K562 (cell line): ENCODE measurements at regions not wholly inside any gene's neighbourhood (a gene's known extent, or its start where the extent isn't known, plus 50 kb on each side); places are given as distances from the start of the nearest gene placed in this dataset.

Experiments used
- ATAC-seq: fragments of 200-7000 bp; cut with Tn5 transposase; 3 replicates; pipeline ENCODE4 v1.9.1; 2020; ENCODE audit warnings: moderate library complexity
- BruUV-seq: library from RNA; stranded (reverse); fragments of 400-500 nt; replicated peaks from 2 replicates; lab custom pipeline; 2021; lab: Mats Ljungman, UMichigan
- CTCF ChIA-PET: fragments of 300-600 bp; formaldehyde crosslinking; extraction: SDS; loops from one replicate; lab custom pipeline; 2021; ENCODE audit warnings: low intra/inter-chr PET ratio; lab: Yijun Ruan, JAX
- POLR2A ChIA-PET: fragments of 300-600, 350-650 bp; sonication (Branson Sonifier 250); formaldehyde crosslinking; extraction: SDS; loops from one replicate; lab custom pipeline; 2021; ENCODE audit warnings: antibody characterized with exemption, inconsistent platforms; lab: Yijun Ruan, JAX
- DNase-seq, 4 experiments: peaks; one replicate each; pipeline versions ENCODE4 v3.0.0 to v3.0.0-alpha.2; 2011 to 2018; ENCODE audit warnings: low spot score in 3 of 4, mixed read lengths in 3 of 4; ENCODE audit errors: extremely low read depth in 1 of 4
- FAIRE-seq: peaks from 2 replicates; lab custom pipeline; 2011; peaks lifted over from hg19 to GRCh38; lab: Jason Lieb, UNC
- H2AFZ ChIP-seq: 2 replicates; pipeline ENCODE4 v1.6.0; 2011; ENCODE audit warnings: low read depth, low read length, control low read depth, inconsistent platforms
- H3K27ac ChIP-seq: fragments of 200-600 bp; 3 replicates; pipeline ENCODE4 v1.8.0; 2011; ENCODE audit warnings: low read depth, mild to moderate bottlenecking, control low read depth, inconsistent platforms, low read length, moderate library complexity, mixed read lengths; ENCODE audit errors: extremely low read depth
- H3K27me3 ChIP-seq, 2 experiments: fragments of 300-600 bp in 1 of 2; 2 replicates in 1 of 2; 3 replicates in 1 of 2; pipeline versions ENCODE4 v1.6.0 to v1.8.0; 2011; ENCODE audit warnings: inconsistent platforms in 2 of 2, low read length in 2 of 2, mild to moderate bottlenecking in 1 of 2, mixed read lengths in 1 of 2, moderate library complexity in 1 of 2; ENCODE audit not compliant: control insufficient read depth in 2 of 2, insufficient read depth in 2 of 2
- H3K36me3 ChIP-seq: fragments of 300-600 bp; 3 replicates; pipeline ENCODE4 v1.8.0; 2011; ENCODE audit warnings: mild to moderate bottlenecking, low read length, inconsistent platforms; ENCODE audit not compliant: control insufficient read depth, insufficient read depth
- H3K4me1 ChIP-seq, 2 experiments: fragments of 200-600 bp in 1 of 2; replicated peaks in 1 of 2; 2 replicates in 1 of 2; 3 replicates in 1 of 2; pipeline versions ENCODE4 v1.5.1 to v1.8.0; 2011; ENCODE audit warnings: inconsistent platforms in 2 of 2, low read length in 2 of 2, mild to moderate bottlenecking in 1 of 2, mixed read lengths in 1 of 2, moderate library complexity in 1 of 2; ENCODE audit not compliant: control insufficient read depth in 2 of 2, insufficient read depth in 2 of 2
- H3K4me2 ChIP-seq: 2 replicates; pipeline ENCODE4 v1.6.1; 2011; ENCODE audit warnings: low read length, control low read depth, inconsistent platforms, mixed read lengths; ENCODE audit not compliant: insufficient read depth
- H3K4me3 ChIP-seq: fragments of 200-600 bp; sonication (generic), shearing (Covaris generic); 2 replicates; pipeline ENCODE4 v1.5.1; 2016; ENCODE audit warnings: control low read depth, inconsistent platforms
- H3K79me2 ChIP-seq: fragments of 200-600 bp; 3 replicates; pipeline ENCODE4 v1.8.0; 2011; ENCODE audit warnings: low read length, inconsistent platforms; ENCODE audit not compliant: control insufficient read depth, insufficient read depth
- H3K9ac ChIP-seq, 2 experiments: 2 replicates each; pipeline versions ENCODE4 v1.6.0 to v1.6.1; 2011; ENCODE audit warnings: low read depth in 2 of 2, low read length in 2 of 2, control low read depth in 1 of 2, inconsistent platforms in 1 of 2, mild to moderate bottlenecking in 1 of 2, mixed read lengths in 1 of 2; ENCODE audit not compliant: insufficient read depth in 1 of 2
- H3K9me1 ChIP-seq: one replicate; pipeline ENCODE4 v1.6.0; 2011; ENCODE audit warnings: inconsistent platforms, mild to moderate bottlenecking, low read length, moderate library complexity; ENCODE audit not compliant: control insufficient read depth, insufficient read depth
- H3K9me3 ChIP-seq: replicated peaks from 2 replicates; pipeline ENCODE4 v1.5.1; 2011; ENCODE audit warnings: low read depth, low read length, inconsistent platforms; ENCODE audit not compliant: control insufficient read depth, insufficient read depth
- H4K20me1 ChIP-seq: replicated peaks from 2 replicates; pipeline ENCODE4 v1.6.1; 2011; ENCODE audit warnings: low read length, inconsistent platforms, mixed read lengths; ENCODE audit not compliant: control insufficient read depth, insufficient read depth
- ARID3A ChIP-seq: IDR thresholded peaks from 2 replicates; pipeline ENCODE4 v1.6.1; 2012; ENCODE audit warnings: low read depth, low read length, improper control_type of control experiment, borderline replicate concordance
- CXXC5 ChIP-seq: fragments of 250-450 bp; sonication (Bioruptor Pico); IDR thresholded peaks from 2 replicates; pipeline ENCODE4 v1.8.0; 2022; ENCODE audit warnings: inconsistent platforms, mild to moderate bottlenecking, moderate library complexity
- ESRRB ChIP-seq: fragments of 250-450 bp; sonication (Bioruptor Pico); IDR thresholded peaks from 2 replicates; pipeline ENCODE4 v1.5.0; 2020; ENCODE audit warnings: mild to moderate bottlenecking, moderate library complexity, borderline replicate concordance
- NR4A1 ChIP-seq, 2 experiments: fragments of 250-450 bp in 1 of 2; fragments of 450-650 bp in 1 of 2; sonication (Bioruptor Pico) in 1 of 2; IDR thresholded peaks; 2 replicates each; pipeline versions ENCODE4 v1.4.0 to v1.6.1; 2016 to 2020; ENCODE audit warnings: mild to moderate bottlenecking in 2 of 2, missing compliant biosample characterization in 1 of 2, missing genetic modification characterization in 1 of 2, moderate library complexity in 1 of 2
- POLR2A ChIP-seq: fragments of 450-650 bp; conservative IDR thresholded peaks from 2 replicates; pipeline ENCODE4 v1.6.1; 2016
- SAFB2 ChIP-seq: fragments of 200-400 bp; formaldehyde crosslinking; IDR thresholded peaks from 2 replicates; pipeline ENCODE4 v1.6.1; 2018; ENCODE audit warnings: borderline replicate concordance, low read length, low read depth, moderate library complexity; ENCODE audit not compliant: severe bottlenecking
- TAF15 ChIP-seq: fragments of 200-400 bp; formaldehyde crosslinking; IDR thresholded peaks from 2 replicates; pipeline ENCODE4 v1.6.1; 2017; ENCODE audit warnings: mild to moderate bottlenecking, low read depth, low read length, moderate library complexity
- TRIM24 ChIP-seq, 2 experiments: fragments of 450-650 bp; IDR thresholded peaks; 2 replicates each; pipeline ENCODE4 v1.6.1; 2016
- ZFP36 ChIP-seq: fragments of 150-350 bp; IDR thresholded peaks from 2 replicates; pipeline ENCODE4 v1.6.1; 2018; ENCODE audit warnings: low read length, low read depth; ENCODE audit not compliant: partially characterized antibody
- ZNF24 ChIP-seq: fragments of 450-650 bp; IDR thresholded peaks from 2 replicates; pipeline ENCODE4 v1.6.1; 2016
- ZNF384 ChIP-seq: IDR thresholded peaks from 2 replicates; pipeline ENCODE4 v1.6.1; 2012; ENCODE audit warnings: low read depth, low read length, improper control_type of control experiment
- ZNF444 ChIP-seq: fragments of 250-450 bp; sonication (Bioruptor Pico); IDR thresholded peaks from 2 replicates; pipeline ENCODE4 v1.4.0; 2020; ENCODE audit warnings: mild to moderate bottlenecking, moderate library complexity
- WGBS: fragments of 100-300 bp; shearing (Covaris generic); methylation state at CpG from one replicate; pipeline ENCODE4 v1.1.6; 2016; ENCODE audit warnings: low coverage, mixed read lengths; ENCODE audit not compliant: insufficient coverage; ENCODE audit errors: missing lambda C conversion rate; 5-methylcytosine and 5-hydroxymethylcytosine counted together
- in situ Hi-C: fragments of 300-500 bp; cut with MboI; formaldehyde crosslinking; loops from 4 replicates; pipeline ENCODE4 v1.15.0; 2018; ENCODE audit warnings: inconsistent platforms, mixed read lengths
- intact Hi-C: fragments of 100-400 bp; cut with micrococcal nuclease; formaldehyde crosslinking; loops from 2 replicates; pipeline ENCODE4 v1.14.2; 2022
- TF ChIP-seq, protein P1 (sequence below): sonication (generic); formaldehyde crosslinking; IDR thresholded peaks from 2 replicates; pipeline ENCODE4 v1.8.0; 2022; ENCODE audit warnings: mild to moderate bottlenecking, missing genetic modification reagents, borderline replicate concordance

DNA sequence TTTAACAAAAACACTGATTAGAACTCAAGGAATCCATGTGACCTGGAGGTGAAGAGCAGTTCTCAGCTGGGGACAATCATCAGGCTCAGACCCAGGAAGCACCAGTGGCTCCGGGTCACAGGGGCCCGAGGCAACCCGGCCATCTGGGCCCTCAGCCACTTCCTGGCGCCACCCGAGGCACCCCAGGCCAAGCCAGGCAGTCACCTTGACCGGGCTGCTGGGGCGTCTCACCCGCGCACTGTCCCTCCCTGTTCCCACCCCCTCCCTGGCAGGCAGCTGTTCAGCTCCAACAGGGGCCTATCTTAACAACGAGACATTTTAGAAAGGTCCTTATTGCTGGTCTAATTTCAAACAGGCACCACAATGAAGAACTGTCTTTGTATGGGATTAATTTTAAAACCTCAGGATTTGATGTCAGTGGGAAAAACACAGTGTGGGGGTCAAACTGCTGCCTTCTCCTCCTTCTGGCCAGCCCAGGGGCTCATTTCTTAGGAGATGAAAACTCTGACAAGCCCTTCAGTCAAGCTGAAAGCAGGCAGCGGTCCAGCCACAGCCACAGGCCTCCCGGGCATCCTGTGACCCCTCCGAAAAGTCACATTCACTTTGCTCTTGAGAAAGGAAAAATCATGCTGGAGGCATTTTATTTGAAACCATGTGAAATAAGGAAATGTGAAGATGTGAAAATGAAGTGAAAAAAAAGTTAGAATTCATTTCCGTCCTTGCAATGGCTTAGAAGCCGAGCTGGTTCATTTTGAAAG is 83.3 kb downstream of the KCTD15 start (continued):
- TF ChIP-seq, protein P1, sequence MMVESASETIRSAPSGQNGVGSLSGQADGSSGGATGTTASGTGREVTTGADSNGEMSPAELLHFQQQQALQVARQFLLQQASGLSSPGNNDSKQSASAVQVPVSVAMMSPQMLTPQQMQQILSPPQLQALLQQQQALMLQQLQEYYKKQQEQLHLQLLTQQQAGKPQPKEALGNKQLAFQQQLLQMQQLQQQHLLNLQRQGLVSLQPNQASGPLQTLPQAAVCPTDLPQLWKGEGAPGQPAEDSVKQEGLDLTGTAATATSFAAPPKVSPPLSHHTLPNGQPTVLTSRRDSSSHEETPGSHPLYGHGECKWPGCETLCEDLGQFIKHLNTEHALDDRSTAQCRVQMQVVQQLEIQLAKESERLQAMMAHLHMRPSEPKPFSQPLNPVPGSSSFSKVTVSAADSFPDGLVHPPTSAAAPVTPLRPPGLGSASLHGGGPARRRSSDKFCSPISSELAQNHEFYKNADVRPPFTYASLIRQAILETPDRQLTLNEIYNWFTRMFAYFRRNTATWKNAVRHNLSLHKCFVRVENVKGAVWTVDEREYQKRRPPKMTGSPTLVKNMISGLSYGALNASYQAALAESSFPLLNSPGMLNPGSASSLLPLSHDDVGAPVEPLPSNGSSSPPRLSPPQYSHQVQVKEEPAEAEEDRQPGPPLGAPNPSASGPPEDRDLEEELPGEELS: no peak
- TF ChIP-seq POLR2A (no peak), TRIM24 (IDR thresholded peaks at IDR 0.05) (no peak)
- TF ChIP-seq, all 486 proteins: peak for 0

GRCh38 chr19:33883859-33884519 is 87.3 kb downstream of the KCTD15 start:
- no TSS peak for BruUV-seq
- intact Hi-C loops: no loop called here
- H3K9me3 ChIP-seq: no peaks in the 10 kb centered on the region
- H3K9ac ChIP-seq: no peak overlapping the region
- H3K79me2 ChIP-seq: no peaks in the 10 kb centered on the region
- no peaks in the 10 kb centered on the region; the same call in 1 of the 2 replicates for H4K20me1 ChIP-seq
- no peak overlapping the region for H2AFZ ChIP-seq
- H3K27ac ChIP-seq: no peak overlapping the region
- in situ Hi-C loops: no loop called here
- no peak overlapping the region for H3K4me2 ChIP-seq
- H3K27me3 ChIP-seq: peaks cover 18 to 36% of the 10 kb centered on the region in 2 experiments; a peak in 4 of 5 replicates
- H3K9me1 ChIP-seq: no peaks in the 10 kb centered on the region
- no peak overlapping the region for H3K4me3 ChIP-seq
- ATAC-seq: no peak
- no peak for DNase-seq
- WGBS: 1% methylated on average over 11 of the region's 12 CpGs
- peaks cover 0 to 3% of the 10 kb centered on the region in 2 experiments; a peak in 1 of 5 replicates for H3K4me1 ChIP-seq
- ChIA-PET POLR2A (interaction anchor here (1.6 kb wide), 1 partner anchor 63 kb away, joined by 5 read pairs; no protein-coding TSS in a partner anchor), CTCF (no interaction called here)
- no peak for FAIRE-seq
- no peaks in the 10 kb centered on the region for H3K36me3 ChIP-seq
- no peak for TF ChIP-seq ESRRB (CRISPR knock-in tag)
- no peak for TF ChIP-seq ZFP36
- no peak for TF ChIP-seq NR4A1 (CRISPR knock-in tag; IDR thresholded peaks at IDR 0.05)
- no peak for TF ChIP-seq NR4A1 (tag; IDR thresholded peaks at IDR 0.05)
- TF ChIP-seq ZNF444 (CRISPR knock-in tag): no peak
- TF ChIP-seq TAF15: no peak
- no peak for TF ChIP-seq ZNF384
- no peak for TF ChIP-seq ARID3A
- no peak for TF ChIP-seq ZNF24
- no peak for TF ChIP-seq SAFB2
- no peak for TF ChIP-seq CXXC5 (CRISPR knock-in tag)
